ENCODE measurements at regions not wholly inside any gene's neighbourhood (a gene's known extent, or its start where the extent isn't known, plus 50 kb on each side); places are given as distances from the start of the nearest gene placed in this dataset.

GRCh38 chr15:46129145-46129544, 494.3 kb downstream of the SQOR start:
- no peaks in the 10 kb centered on the region for H3K36me3 Mint-ChIP-seq (ENCODE audit: insufficient read depth)
- no peaks in the 10 kb centered on the region for H3K27me3 Mint-ChIP-seq
- H3K9me3 Mint-ChIP-seq: peaks cover 9 to 11% of the 10 kb centered on the region in 2 donors
- no peak overlapping the region for H3K27ac Mint-ChIP-seq
- H3K4me1 Mint-ChIP-seq (ENCODE audit: low read depth in 2 of 2): no peaks in the 10 kb centered on the region
- no peak overlapping the region for H3K4me3 Mint-ChIP-seq
- no peak for DNase-seq
- ATAC-seq (replicated peaks): no peak

GRCh38 chr15:46131876-46132275, 497.0 kb downstream of the SQOR start:
- H3K4me1 Mint-ChIP-seq (ENCODE audit: low read depth in 2 of 2): no peaks in the 10 kb centered on the region
- no peak overlapping the region for H3K27ac Mint-ChIP-seq
- DNase-seq (no peak), ATAC-seq (replicated peaks) (no peak)
- peaks cover 5 to 20% of the 10 kb centered on the region in 2 donors for H3K9me3 Mint-ChIP-seq
- H3K4me3 Mint-ChIP-seq: no peak overlapping the region
- H3K36me3 Mint-ChIP-seq (ENCODE audit: insufficient read depth): no peaks in the 10 kb centered on the region
- H3K27me3 Mint-ChIP-seq: no peaks in the 10 kb centered on the region

DNA sequence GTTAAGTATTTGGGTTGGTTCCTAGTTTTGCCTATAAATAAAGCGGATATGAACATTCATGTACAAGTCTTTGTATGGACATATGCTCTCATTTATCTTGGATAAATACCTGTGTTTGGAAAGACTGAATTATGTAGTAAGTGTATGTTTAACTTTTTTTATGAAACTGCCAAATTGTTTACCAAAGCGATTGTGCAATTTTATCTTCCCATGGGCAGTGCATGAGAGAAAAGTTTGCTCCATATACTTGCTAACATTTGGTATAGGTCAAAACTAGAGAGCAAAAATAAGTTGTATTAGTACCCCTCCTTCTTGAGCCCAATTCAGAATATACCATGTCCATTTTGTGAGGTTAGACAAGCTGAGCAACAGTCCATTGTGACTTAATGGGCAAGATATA, 502.6 kb downstream of the SQOR start:
- Mint-ChIP-seq H3K4me1 (ENCODE audit: low read depth in 2 of 2) (no peaks in the 10 kb centered on the region), H3K9me3 (peaks cover 3 to 9% of the 10 kb centered on the region in 2 donors), H3K36me3 (ENCODE audit: insufficient read depth) (no peaks in the 10 kb centered on the region), H3K4me3 (no peak overlapping the region), H3K27ac (no peak overlapping the region), H3K27me3 (no peaks in the 10 kb centered on the region)
- no peak for ATAC-seq (replicated peaks)
- DNase-seq: no peak

DNA sequence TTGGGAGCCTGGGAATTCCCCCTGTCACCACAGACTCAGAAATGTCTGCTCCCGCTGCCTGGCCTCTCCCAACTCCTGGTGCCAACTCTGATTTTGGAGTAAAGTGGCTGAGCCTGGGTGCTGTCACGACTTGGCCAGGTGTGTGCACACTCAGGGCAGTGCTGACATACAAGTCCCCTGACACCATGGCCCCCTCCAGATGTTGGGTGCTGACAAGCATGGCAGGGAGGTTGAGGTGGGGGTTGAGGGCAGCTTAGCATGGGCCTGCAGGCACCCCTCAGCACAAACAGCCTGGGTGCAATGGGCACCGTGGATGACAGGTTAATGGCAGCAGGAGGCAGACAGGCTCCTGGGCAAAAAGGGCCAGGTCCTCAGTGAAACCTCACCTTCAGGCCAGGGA, 511.2 kb downstream of the SQOR start:
- Mint-ChIP-seq H3K27ac (no peak overlapping the region), H3K36me3 (ENCODE audit: insufficient read depth) (no peaks in the 10 kb centered on the region)

DNA sequence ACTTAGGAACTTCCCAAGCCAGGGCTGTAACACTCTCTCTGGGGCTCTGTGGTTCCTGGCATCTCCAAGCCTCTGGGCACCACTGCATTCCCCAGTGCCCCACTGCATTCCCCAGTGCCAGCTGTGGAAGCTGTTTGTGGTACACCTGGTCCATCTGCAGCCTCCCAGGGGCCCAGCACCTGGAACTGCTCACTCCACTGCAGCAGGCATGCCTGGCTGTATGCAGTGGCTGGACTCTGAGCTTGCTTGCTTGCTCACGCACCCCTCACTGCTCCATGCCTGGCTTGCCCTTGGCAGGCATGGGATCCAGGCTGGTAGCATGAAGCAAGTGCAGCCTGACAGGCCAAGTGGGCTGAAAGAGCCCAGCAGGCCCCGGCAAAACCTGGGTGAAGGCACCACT, 512.1 kb downstream of the SQOR start:
- no peak for ATAC-seq (replicated peaks)
- Mint-ChIP-seq H3K27me3 (no peaks in the 10 kb centered on the region), H3K27ac (no peak overlapping the region), H3K4me1 (ENCODE audit: low read depth in 2 of 2) (no peaks in the 10 kb centered on the region), H3K36me3 (ENCODE audit: insufficient read depth) (no peaks in the 10 kb centered on the region), H3K9me3 (peaks cover 0 to 5% of the 10 kb centered on the region in 2 donors), H3K4me3 (no peak overlapping the region)
- no peak for DNase-seq

More for the DNA sequence above, 511.2 kb downstream of the SQOR start:
- DNase-seq (no peak), ATAC-seq (replicated peaks) (no peak)
- Mint-ChIP-seq H3K4me1 (ENCODE audit: low read depth in 2 of 2) (no peaks in the 10 kb centered on the region), H3K9me3 (peaks cover 0 to 7% of the 10 kb centered on the region in 2 donors), H3K4me3 (no peak overlapping the region), H3K27me3 (no peaks in the 10 kb centered on the region)

DNA sequence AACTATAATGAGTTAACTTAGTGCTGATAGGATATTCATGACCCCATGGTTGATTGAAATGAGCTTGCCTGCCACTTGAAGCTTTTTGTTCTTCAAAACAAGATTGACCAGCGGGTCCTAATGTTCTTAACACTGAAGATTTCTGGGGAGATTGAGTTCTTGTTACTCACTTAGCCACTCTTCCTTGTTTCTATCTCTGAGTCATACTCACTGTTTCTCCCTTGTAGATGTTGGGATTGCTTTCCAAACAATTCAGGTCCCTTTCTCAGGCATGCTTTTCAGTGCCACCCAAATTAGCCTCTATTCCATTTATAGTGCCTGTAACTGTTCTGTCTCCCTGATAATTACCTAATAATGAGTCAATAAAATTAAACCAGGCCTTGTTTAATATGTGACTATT, 517.0 kb downstream of the SQOR start:
- no peak for DNase-seq
- H3K27me3 Mint-ChIP-seq: no peaks in the 10 kb centered on the region
- H3K4me3 Mint-ChIP-seq: no peak overlapping the region
- H3K9me3 Mint-ChIP-seq: peaks cover 0 to 4% of the 10 kb centered on the region in 2 donors
- no peaks in the 10 kb centered on the region for H3K4me1 Mint-ChIP-seq (ENCODE audit: low read depth in 2 of 2)
- ATAC-seq (replicated peaks): no peak
- H3K36me3 Mint-ChIP-seq (ENCODE audit: insufficient read depth): peaks cover 3% of the 10 kb centered on the region
- no peak overlapping the region for H3K27ac Mint-ChIP-seq

- no peaks in the 10 kb centered on the region for H3K4me1 Mint-ChIP-seq (ENCODE audit: low read depth in 2 of 2)
- no peaks in the 10 kb centered on the region for H3K27me3 Mint-ChIP-seq
- no peak for DNase-seq
- no peak overlapping the region for H3K4me3 Mint-ChIP-seq
- no peak overlapping the region for H3K27ac Mint-ChIP-seq
- H3K9me3 Mint-ChIP-seq: peaks cover 9 to 27% of the 10 kb centered on the region in 2 donors
- no peaks in the 10 kb centered on the region for H3K36me3 Mint-ChIP-seq (ENCODE audit: insufficient read depth)
- no peak for ATAC-seq (replicated peaks)
Measured at GRCh38 chr15:46166750-46167149, 531.9 kb downstream of the SQOR start.

GRCh38 chr15:46170326-46170725, 535.5 kb downstream of the SQOR start:
- Mint-ChIP-seq H3K9me3 (peaks cover 9 to 24% of the 10 kb centered on the region in 2 donors), H3K27me3 (no peaks in the 10 kb centered on the region)
- ATAC-seq (replicated peaks): no peak

DNA sequence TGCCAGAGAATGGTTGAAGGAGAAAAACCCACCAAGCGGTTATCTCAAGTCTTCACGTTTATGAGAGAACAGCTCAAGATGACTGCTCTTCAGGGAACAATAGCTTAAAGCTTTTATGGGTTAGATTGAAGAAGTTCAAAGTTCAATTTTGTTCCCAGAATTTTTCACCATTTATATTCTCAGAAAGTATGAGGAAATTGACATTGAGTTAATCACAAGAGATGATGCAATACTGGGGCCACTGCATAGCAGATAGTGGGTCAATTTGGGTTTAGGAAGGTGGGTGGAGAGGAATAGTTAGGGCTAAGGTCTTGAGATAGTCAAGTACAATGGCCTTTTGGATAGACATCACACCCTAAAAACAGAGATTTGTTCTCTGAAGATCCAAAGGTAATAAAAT, 539.3 kb downstream of the SQOR start:
- Mint-ChIP-seq H3K27me3 (no peaks in the 10 kb centered on the region), H3K27ac (no peak overlapping the region), H3K9me3 (peaks cover 7 to 23% of the 10 kb centered on the region in 2 donors), H3K4me3 (no peak overlapping the region), H3K4me1 (ENCODE audit: low read depth in 2 of 2) (no peaks in the 10 kb centered on the region), H3K36me3 (ENCODE audit: insufficient read depth) (no peaks in the 10 kb centered on the region)
- ATAC-seq (replicated peaks): no peak
- no peak for DNase-seq

More at GRCh38 chr15:46170326-46170725, 535.5 kb downstream of the SQOR start:
- H3K4me3 Mint-ChIP-seq: no peak overlapping the region
- DNase-seq: no peak
- H3K36me3 Mint-ChIP-seq (ENCODE audit: insufficient read depth): no peaks in the 10 kb centered on the region
- H3K27ac Mint-ChIP-seq: no peak overlapping the region
- no peaks in the 10 kb centered on the region for H3K4me1 Mint-ChIP-seq (ENCODE audit: low read depth in 2 of 2)

GRCh38 chr15:46177219-46177618, 542.4 kb downstream of the SQOR start:
- Mint-ChIP-seq H3K36me3 (ENCODE audit: insufficient read depth) (no peaks in the 10 kb centered on the region), H3K4me3 (no peak overlapping the region), H3K9me3 (peaks cover 9 to 15% of the 10 kb centered on the region in 2 donors), H3K27ac (no peak overlapping the region), H3K27me3 (no peaks in the 10 kb centered on the region), H3K4me1 (ENCODE audit: low read depth in 2 of 2) (no peaks in the 10 kb centered on the region)
- ATAC-seq (replicated peaks): no peak
- DNase-seq: no peak

DNA sequence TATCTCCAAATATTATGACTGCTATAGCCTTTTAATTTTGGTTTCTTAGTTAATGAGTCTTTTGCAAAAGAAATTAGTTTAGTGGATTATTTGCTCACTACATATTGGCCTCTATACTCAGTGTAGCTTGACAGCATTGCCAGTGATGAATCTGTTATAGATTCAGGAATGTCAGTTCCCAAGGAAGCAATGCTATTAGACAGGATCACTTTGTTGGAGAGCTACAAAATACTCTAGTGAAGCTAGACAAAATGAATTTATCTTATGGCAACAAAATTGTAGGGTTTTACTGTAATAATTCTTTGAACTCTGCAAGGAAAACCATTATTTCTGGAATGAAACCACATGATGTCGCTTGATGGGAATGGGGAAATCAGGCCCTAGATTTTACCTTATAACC, 543.3 kb downstream of the SQOR start:
- Mint-ChIP-seq H3K9me3 (peaks cover 11 to 13% of the 10 kb centered on the region in 2 donors), H3K4me1 (ENCODE audit: low read depth in 2 of 2) (no peaks in the 10 kb centered on the region), H3K27me3 (no peaks in the 10 kb centered on the region), H3K36me3 (ENCODE audit: insufficient read depth) (no peaks in the 10 kb centered on the region), H3K4me3 (no peak overlapping the region), H3K27ac (no peak overlapping the region)
- DNase-seq: no peak
- no peak for ATAC-seq (replicated peaks)

DNA sequence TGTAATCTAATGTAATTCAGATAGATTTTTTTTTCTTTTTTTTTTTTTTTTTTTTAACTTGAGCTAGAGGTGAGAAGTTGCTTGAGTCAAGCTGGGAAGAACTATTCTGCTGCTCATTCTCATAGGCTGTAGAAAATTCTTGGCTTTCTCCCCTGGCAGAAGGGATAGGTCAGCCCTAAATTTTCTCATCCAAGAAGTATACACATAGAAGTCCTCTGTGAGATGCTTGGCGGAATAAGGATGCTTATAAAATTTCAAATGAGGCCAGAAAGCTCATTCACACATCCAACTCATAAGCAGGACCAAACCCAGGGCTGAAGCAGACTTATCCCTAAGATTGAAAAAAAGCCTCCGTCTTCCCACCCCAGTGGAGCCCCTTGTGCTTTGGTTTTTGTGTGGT, 572.5 kb downstream of the SQOR start:
- no peaks in the 10 kb centered on the region for H3K36me3 Mint-ChIP-seq (ENCODE audit: insufficient read depth)
- H3K4me3 Mint-ChIP-seq: no peak overlapping the region
- no peak for DNase-seq
- H3K27me3 Mint-ChIP-seq: no peaks in the 10 kb centered on the region
- H3K4me1 Mint-ChIP-seq (ENCODE audit: low read depth in 2 of 2): no peaks in the 10 kb centered on the region
- H3K27ac Mint-ChIP-seq: no peak overlapping the region
- no peak for ATAC-seq (replicated peaks)
- peaks cover 10 to 12% of the 10 kb centered on the region in 2 donors for H3K9me3 Mint-ChIP-seq

DNA sequence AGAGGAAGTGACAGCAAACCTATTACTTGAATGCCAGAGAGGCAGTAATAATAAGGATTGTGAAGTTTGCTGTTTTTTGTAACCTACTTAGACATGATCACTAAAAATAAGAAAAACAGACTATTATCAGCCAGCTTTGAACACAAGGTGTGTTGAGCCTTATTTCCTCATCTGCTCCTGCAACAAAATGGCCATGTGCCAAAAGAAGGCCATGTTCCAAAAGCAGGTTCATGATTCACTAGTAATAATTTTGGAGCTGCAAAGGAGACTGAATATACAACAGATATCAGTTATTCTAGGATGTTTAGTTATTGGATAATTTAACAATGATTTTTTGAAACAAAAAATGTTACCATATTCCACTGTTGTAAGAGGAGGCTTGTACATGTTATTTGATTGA, 578.7 kb downstream of the SQOR start:
- ATAC-seq (replicated peaks): no peak

GRCh38 chr15:46222826-46223225, 588.0 kb downstream of the SQOR start:
- Mint-ChIP-seq H3K4me3 (no peak overlapping the region), H3K27me3 (no peaks in the 10 kb centered on the region), H3K4me1 (ENCODE audit: low read depth in 2 of 2) (no peaks in the 10 kb centered on the region), H3K9me3 (peaks cover 9 to 11% of the 10 kb centered on the region in 2 donors), H3K36me3 (ENCODE audit: insufficient read depth) (no peaks in the 10 kb centered on the region), H3K27ac (no peak overlapping the region)
- ATAC-seq (replicated peaks) (no peak), DNase-seq (no peak)

More for the DNA sequence above, 578.7 kb downstream of the SQOR start:
- no peak for DNase-seq
- peaks cover 3 to 9% of the 10 kb centered on the region in 2 donors for H3K9me3 Mint-ChIP-seq
- no peak overlapping the region for H3K27ac Mint-ChIP-seq
- H3K4me1 Mint-ChIP-seq (ENCODE audit: low read depth in 2 of 2): no peaks in the 10 kb centered on the region
- no peaks in the 10 kb centered on the region for H3K36me3 Mint-ChIP-seq (ENCODE audit: insufficient read depth)
- H3K27me3 Mint-ChIP-seq: no peaks in the 10 kb centered on the region
- no peak overlapping the region for H3K4me3 Mint-ChIP-seq

GRCh38 chr15:46229263-46229662, 594.4 kb downstream of the SQOR start:
- Mint-ChIP-seq H3K36me3 (ENCODE audit: insufficient read depth) (no peaks in the 10 kb centered on the region), H3K27me3 (no peaks in the 10 kb centered on the region), H3K9me3 (no peaks in the 10 kb centered on the region), H3K27ac (no peak overlapping the region), H3K4me1 (ENCODE audit: low read depth in 2 of 2) (no peaks in the 10 kb centered on the region), H3K4me3 (no peak overlapping the region)
- ATAC-seq (replicated peaks) (no peak), DNase-seq (no peak)
